Liver (tissue), 8 donors: ENCODE measurements at regions not wholly inside any gene's neighbourhood (a gene's known extent, or its start where the extent isn't known, plus 50 kb on each side); places are given as distances from the start of the nearest gene placed in this dataset.
A peak's percentile ranks its signal among the peaks of the same experiment; 100 is the strongest.

ENCODE experiments used
- DNase-seq: peaks from one replicate; pipeline ENCODE4 v3.0.0-alpha.2; 2017; ENCODE audit warnings: low spot score
- H3K27ac ChIP-seq, 2 donors: one replicate each; pipeline ENCODE4 v1.7.0; 2013; ENCODE audit warnings: inconsistent platforms in 2 of 2, low read length in 2 of 2, control low read depth in 1 of 2, low read depth in 1 of 2, mild to moderate bottlenecking in 1 of 2
- H3K27me3 ChIP-seq, 4 donors: one replicate each; pipeline versions ENCODE4 v1.6.1 to v1.7.0; 2013; ENCODE audit warnings: low read length in 3 of 4, inconsistent platforms in 1 of 4, mild to moderate bottlenecking in 1 of 4, moderate library complexity in 1 of 4; ENCODE audit not compliant: control insufficient read depth in 4 of 4, insufficient read depth in 4 of 4
- H3K36me3 ChIP-seq, 4 donors: one replicate each; pipeline versions ENCODE4 v1.6.1 to v1.7.0; 2013; ENCODE audit warnings: low read length in 3 of 4, mild to moderate bottlenecking in 3 of 4, low read depth in 1 of 4, moderate library complexity in 1 of 4; ENCODE audit not compliant: control insufficient read depth in 4 of 4, insufficient read depth in 3 of 4
- H3K4me1 ChIP-seq, 4 donors: one replicate each; pipeline versions ENCODE4 v1.6.1 to v1.7.0; 2013; ENCODE audit warnings: low read length in 3 of 4, mild to moderate bottlenecking in 3 of 4, moderate library complexity in 1 of 4; ENCODE audit not compliant: control insufficient read depth in 4 of 4, insufficient read depth in 4 of 4
- H3K4me3 ChIP-seq, 3 donors: one replicate each; pipeline versions ENCODE4 v1.6.1 to v1.7.0; 2013; ENCODE audit warnings: low read length in 3 of 3, control low read depth in 1 of 3, low read depth in 1 of 3, mild to moderate bottlenecking in 1 of 3
- H3K9ac ChIP-seq, 2 donors: one replicate each; pipeline ENCODE4 v1.7.0; 2013; ENCODE audit warnings: low read length in 2 of 2, mild to moderate bottlenecking in 2 of 2, moderate library complexity in 2 of 2, control low read depth in 1 of 2, low read depth in 1 of 2
- H3K9me3 ChIP-seq, 4 donors: one replicate each; pipeline versions ENCODE4 v1.6.1 to v1.7.0; 2013; ENCODE audit warnings: low read length in 3 of 4; ENCODE audit not compliant: control insufficient read depth in 4 of 4
- ATF3 ChIP-seq: IDR thresholded peaks from 2 replicates; pipeline ENCODE4 v1.6.1; 2016; ENCODE audit warnings: antibody characterized with exemption
- CTCF ChIP-seq: fragments of 150-350 bp; IDR thresholded peaks from 2 replicates; pipeline ENCODE4 v1.5.1; 2017; ENCODE audit warnings: improper control_type of control experiment, low read depth, low read length; ENCODE audit not compliant: missing input control
- EGR1 ChIP-seq, 2 donors: IDR thresholded peaks; 2 replicates each; pipeline ENCODE4 v1.6.1; 2016 to 2018; ENCODE audit warnings: antibody characterized with exemption in 2 of 2, low read depth in 2 of 2
- FOXA1 ChIP-seq: IDR thresholded peaks from 2 replicates; pipeline ENCODE4 v1.6.1; 2016; ENCODE audit warnings: antibody characterized with exemption
- FOXA2 ChIP-seq: IDR thresholded peaks from 2 replicates; pipeline ENCODE4 v1.6.1; 2016; ENCODE audit warnings: antibody characterized with exemption
- GABPA ChIP-seq, 2 donors: IDR thresholded peaks in 1 of 2; conservative IDR thresholded peaks in 1 of 2; 2 replicates each; pipeline ENCODE4 v1.6.1; 2016; ENCODE audit warnings: antibody characterized with exemption in 2 of 2, mild to moderate bottlenecking in 1 of 2, moderate library complexity in 1 of 2
- HNF4A ChIP-seq, 2 donors: conservative IDR thresholded peaks; 2 replicates each; pipeline ENCODE4 v1.6.1; 2016; ENCODE audit warnings: antibody characterized with exemption in 2 of 2, mild to moderate bottlenecking in 2 of 2
- JUND ChIP-seq, 2 donors: IDR thresholded peaks; 2 replicates each; pipeline ENCODE4 v1.6.1; 2016; ENCODE audit warnings: antibody characterized with exemption in 2 of 2
- NR2F2 ChIP-seq: IDR thresholded peaks from 2 replicates; pipeline ENCODE4 v1.6.1; 2016; ENCODE audit warnings: antibody characterized with exemption
- RAD21 ChIP-seq, 2 donors: IDR thresholded peaks; 2 replicates each; pipeline ENCODE4 v1.6.1; 2016; ENCODE audit warnings: antibody characterized with exemption in 2 of 2, mild to moderate bottlenecking in 2 of 2
- RXRA ChIP-seq, 2 donors: IDR thresholded peaks; 2 replicates each; pipeline ENCODE4 v1.6.1; 2017 to 2018; ENCODE audit warnings: antibody characterized with exemption in 2 of 2, mild to moderate bottlenecking in 1 of 2
- SP1 ChIP-seq: IDR thresholded peaks from 2 replicates; pipeline ENCODE4 v1.6.1; 2018; ENCODE audit warnings: antibody characterized with exemption, mild to moderate bottlenecking
- TAF1 ChIP-seq: conservative IDR thresholded peaks from 2 replicates; pipeline ENCODE4 v1.6.1; 2016; ENCODE audit warnings: antibody characterized with exemption, mild to moderate bottlenecking
- YY1 ChIP-seq: IDR thresholded peaks from 2 replicates; pipeline ENCODE4 v1.6.1; 2016; ENCODE audit warnings: antibody characterized with exemption, mild to moderate bottlenecking
- WGBS: extraction: QIAGEN DNeasy Blood & Tissue Kit; methylation state at CpG from one replicate; pipeline ENCODE4 v1.1.7; 2013; 5-methylcytosine and 5-hydroxymethylcytosine counted together
- TF ChIP-seq, protein P1 (sequence below): IDR thresholded peaks from 2 replicates; pipeline ENCODE4 v1.6.1; 2016; ENCODE audit warnings: antibody characterized with exemption
- TF ChIP-seq, protein P2 (sequence below): IDR thresholded peaks from 2 replicates; pipeline ENCODE4 v1.6.1; 2016; ENCODE audit warnings: antibody characterized with exemption, mild to moderate bottlenecking
- TF ChIP-seq, protein P3 (sequence below): IDR thresholded peaks from 2 replicates; pipeline ENCODE4 v1.6.1; 2016; ENCODE audit warnings: antibody characterized with exemption
- donor health status: healthy.
- donor health status: healthy.
- donor health status: healthy.
- donor health status: healthy.
- donor health status: healthy.

DNA sequence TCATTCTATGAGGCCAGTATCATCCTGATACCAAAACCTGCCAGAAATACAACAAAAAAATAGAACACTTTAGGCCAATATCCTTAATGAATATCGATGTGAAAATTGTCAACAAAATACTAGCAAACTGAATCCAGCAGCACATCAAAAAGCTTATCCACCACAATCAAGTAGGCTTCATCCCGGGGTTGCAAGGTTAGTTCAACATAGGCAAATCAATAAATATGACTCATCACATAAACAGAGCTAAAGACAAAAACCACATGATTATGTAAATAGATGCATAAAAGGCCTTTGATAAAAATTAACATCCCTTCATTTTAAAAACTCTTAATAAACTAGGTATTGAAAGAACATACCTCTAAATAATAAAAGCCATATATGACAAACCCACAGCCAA lies 403.2 kb upstream of the AZI2 start:
- WGBS: 38% methylated on average over 2 of the region's 2 CpGs
- Histone ChIP-seq H3K27me3 (no peaks in the 10 kb centered on the region), H3K9me3 (peaks cover 0 to 6% (median 1%) of the 10 kb centered on the region in 4 donors), H3K4me1 (no peaks in the 10 kb centered on the region), H3K27ac (no peak overlapping the region), H3K36me3 (no peaks in the 10 kb centered on the region), H3K9ac (no peak overlapping the region), H3K4me3 (no peak overlapping the region)
- TF ChIP-seq CTCF (no peak), FOXA2 (no peak), HNF4A (conservative IDR thresholded peaks at IDR 0.05) (peak in 1 of 2 donors; percentile 10), JUND (IDR thresholded peaks at IDR 0.05) (peak; percentile 38 to 68), ATF3 (no peak), TAF1 (no peak), NR2F2 (no peak)
- TF ChIP-seq, protein P1, sequence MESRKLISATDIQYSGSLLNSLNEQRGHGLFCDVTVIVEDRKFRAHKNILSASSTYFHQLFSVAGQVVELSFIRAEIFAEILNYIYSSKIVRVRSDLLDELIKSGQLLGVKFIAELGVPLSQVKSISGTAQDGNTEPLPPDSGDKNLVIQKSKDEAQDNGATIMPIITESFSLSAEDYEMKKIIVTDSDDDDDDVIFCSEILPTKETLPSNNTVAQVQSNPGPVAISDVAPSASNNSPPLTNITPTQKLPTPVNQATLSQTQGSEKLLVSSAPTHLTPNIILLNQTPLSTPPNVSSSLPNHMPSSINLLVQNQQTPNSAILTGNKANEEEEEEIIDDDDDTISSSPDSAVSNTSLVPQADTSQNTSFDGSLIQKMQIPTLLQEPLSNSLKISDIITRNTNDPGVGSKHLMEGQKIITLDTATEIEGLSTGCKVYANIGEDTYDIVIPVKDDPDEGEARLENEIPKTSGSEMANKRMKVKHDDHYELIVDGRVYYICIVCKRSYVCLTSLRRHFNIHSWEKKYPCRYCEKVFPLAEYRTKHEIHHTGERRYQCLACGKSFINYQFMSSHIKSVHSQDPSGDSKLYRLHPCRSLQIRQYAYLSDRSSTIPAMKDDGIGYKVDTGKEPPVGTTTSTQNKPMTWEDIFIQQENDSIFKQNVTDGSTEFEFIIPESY: no peak
- TF ChIP-seq, protein P2, sequence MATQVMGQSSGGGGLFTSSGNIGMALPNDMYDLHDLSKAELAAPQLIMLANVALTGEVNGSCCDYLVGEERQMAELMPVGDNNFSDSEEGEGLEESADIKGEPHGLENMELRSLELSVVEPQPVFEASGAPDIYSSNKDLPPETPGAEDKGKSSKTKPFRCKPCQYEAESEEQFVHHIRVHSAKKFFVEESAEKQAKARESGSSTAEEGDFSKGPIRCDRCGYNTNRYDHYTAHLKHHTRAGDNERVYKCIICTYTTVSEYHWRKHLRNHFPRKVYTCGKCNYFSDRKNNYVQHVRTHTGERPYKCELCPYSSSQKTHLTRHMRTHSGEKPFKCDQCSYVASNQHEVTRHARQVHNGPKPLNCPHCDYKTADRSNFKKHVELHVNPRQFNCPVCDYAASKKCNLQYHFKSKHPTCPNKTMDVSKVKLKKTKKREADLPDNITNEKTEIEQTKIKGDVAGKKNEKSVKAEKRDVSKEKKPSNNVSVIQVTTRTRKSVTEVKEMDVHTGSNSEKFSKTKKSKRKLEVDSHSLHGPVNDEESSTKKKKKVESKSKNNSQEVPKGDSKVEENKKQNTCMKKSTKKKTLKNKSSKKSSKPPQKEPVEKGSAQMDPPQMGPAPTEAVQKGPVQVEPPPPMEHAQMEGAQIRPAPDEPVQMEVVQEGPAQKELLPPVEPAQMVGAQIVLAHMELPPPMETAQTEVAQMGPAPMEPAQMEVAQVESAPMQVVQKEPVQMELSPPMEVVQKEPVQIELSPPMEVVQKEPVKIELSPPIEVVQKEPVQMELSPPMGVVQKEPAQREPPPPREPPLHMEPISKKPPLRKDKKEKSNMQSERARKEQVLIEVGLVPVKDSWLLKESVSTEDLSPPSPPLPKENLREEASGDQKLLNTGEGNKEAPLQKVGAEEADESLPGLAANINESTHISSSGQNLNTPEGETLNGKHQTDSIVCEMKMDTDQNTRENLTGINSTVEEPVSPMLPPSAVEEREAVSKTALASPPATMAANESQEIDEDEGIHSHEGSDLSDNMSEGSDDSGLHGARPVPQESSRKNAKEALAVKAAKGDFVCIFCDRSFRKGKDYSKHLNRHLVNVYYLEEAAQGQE: no peak
- DNase-seq: no peak

DNA sequence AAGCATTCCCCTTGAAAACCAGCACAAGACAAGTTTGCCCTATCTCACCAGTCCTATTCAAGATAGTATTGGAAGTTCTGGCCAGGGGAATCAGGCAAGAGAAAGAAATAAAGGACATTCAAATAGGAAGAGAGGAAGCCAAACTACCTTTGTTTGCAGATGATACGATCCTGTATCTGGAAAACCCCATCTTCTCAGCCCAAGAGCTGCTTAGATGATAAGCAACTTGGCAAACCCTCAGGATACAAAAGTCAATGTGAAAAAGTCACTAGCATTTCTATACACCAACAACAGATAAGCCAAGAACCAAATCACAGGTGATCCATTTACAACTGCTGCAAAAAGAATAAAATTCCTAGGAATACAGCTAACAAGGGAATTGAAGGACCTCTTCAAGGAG lies 403.7 kb upstream of the AZI2 start:
- 34% methylated on average over 1 of the region's 1 CpG for WGBS
- no peak overlapping the region for H3K27ac ChIP-seq
- H3K27me3 ChIP-seq: no peaks in the 10 kb centered on the region
- H3K4me1 ChIP-seq: no peaks in the 10 kb centered on the region
- H3K4me3 ChIP-seq: no peak overlapping the region
- H3K9me3 ChIP-seq: peaks cover 0 to 6% (median 1%) of the 10 kb centered on the region in 4 donors
- no peaks in the 10 kb centered on the region for H3K36me3 ChIP-seq
- no peak overlapping the region for H3K9ac ChIP-seq
- DNase-seq: no peak
- TF ChIP-seq RXRA (IDR thresholded peaks at IDR 0.05) (no peak), FOXA1 (no peak), EGR1 (IDR thresholded peaks at IDR 0.05; ENCODE audit: low read depth in 2 of 2) (no peak), SP1 (no peak), YY1 (no peak), CTCF (no peak), TAF1 (no peak), ATF3 (no peak), NR2F2 (no peak), RAD21 (IDR thresholded peaks at IDR 0.05) (no peak), GABPA (IDR thresholded peaks at IDR 0.05 in 1 of 2, conservative IDR thresholded peaks at IDR 0.05 in 1 of 2) (no peak), HNF4A (conservative IDR thresholded peaks at IDR 0.05) (no peak), FOXA2 (no peak)
- TF ChIP-seq, protein P1: no peak
- TF ChIP-seq, protein P3, sequence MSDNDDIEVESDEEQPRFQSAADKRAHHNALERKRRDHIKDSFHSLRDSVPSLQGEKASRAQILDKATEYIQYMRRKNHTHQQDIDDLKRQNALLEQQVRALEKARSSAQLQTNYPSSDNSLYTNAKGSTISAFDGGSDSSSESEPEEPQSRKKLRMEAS: no peak
